IMR-90 (cell line): ENCODE measurements at regions not wholly inside any gene's neighbourhood (a gene's known extent, or its start where the extent isn't known, plus 50 kb on each side); places are given as distances from the start of the nearest gene placed in this dataset.
A peak's percentile ranks its signal among the peaks of the same experiment; 100 is the strongest.

Experiments used
- ATAC-seq: fragments of 200-7000 bp; cut with Tn5 transposase; 2 replicates; pipeline ENCODE4 v1.9.1; 2020; ENCODE audit warnings: low read depth, mild to moderate bottlenecking, moderate library complexity
- BruUV-seq: library from RNA; stranded (reverse); fragments of 400-500 nt; replicated peaks from 2 replicates; lab custom pipeline; 2021; lab: Mats Ljungman, UMichigan
- CTCF ChIA-PET: fragments of 300-600 bp; formaldehyde crosslinking; extraction: SDS; loops from one replicate; lab custom pipeline; 2021; ENCODE audit warnings: antibody characterized with exemption; lab: Yijun Ruan, JAX
- POLR2A ChIA-PET: fragments of 300-600 bp; sonication (Branson Sonifier 250); formaldehyde crosslinking; loops from one replicate; lab custom pipeline; 2022; ENCODE audit warnings: antibody characterized with exemption; ENCODE audit not compliant: unreplicated experiment; lab: Charles Lee
- DNase-seq: peaks from one replicate; pipeline ENCODE4 v3.0.0; 2013
- H2AFZ ChIP-seq: replicated peaks from 2 replicates; pipeline ENCODE3; 2013; ENCODE audit warnings: low read length, mild to moderate bottlenecking; ENCODE audit not compliant: poor library complexity
- H2AK5ac ChIP-seq: 2 replicates; pipeline ENCODE4 v1.6.1; 2013; ENCODE audit warnings: low read depth, low read length, inconsistent platforms
- H2AK9ac ChIP-seq: replicated peaks from 2 replicates; pipeline ENCODE3; 2013; ENCODE audit warnings: mild to moderate bottlenecking, low read depth, low read length, moderate library complexity; ENCODE audit not compliant: poor library complexity
- H2BK120ac ChIP-seq: 2 replicates; pipeline ENCODE4 v1.6.1; 2013; ENCODE audit warnings: low read depth, low read length, inconsistent platforms
- H2BK15ac ChIP-seq: 3 replicates; pipeline ENCODE4 v1.6.1; 2013; ENCODE audit warnings: low read depth, low read length, inconsistent platforms
- H2BK20ac ChIP-seq: 2 replicates; pipeline ENCODE4 v1.6.1; 2013; ENCODE audit warnings: low read depth, mild to moderate bottlenecking, inconsistent platforms, low read length, moderate library complexity
- H2BK5ac ChIP-seq: 2 replicates; pipeline ENCODE4 v1.6.1; 2013; ENCODE audit warnings: mild to moderate bottlenecking, low read depth, low read length, inconsistent platforms; ENCODE audit not compliant: poor library complexity, severe bottlenecking
- H3K14ac ChIP-seq: replicated peaks from 2 replicates; pipeline ENCODE4 v1.6.1; 2013; ENCODE audit warnings: low read depth, low read length, inconsistent platforms
- H3K18ac ChIP-seq: 2 replicates; pipeline ENCODE4 v1.6.1; 2013; ENCODE audit warnings: low read depth, low read length, control low read depth
- H3K23ac ChIP-seq: 2 replicates; pipeline ENCODE4 v1.6.1; 2013; ENCODE audit warnings: low read depth, low read length, inconsistent platforms
- H3K27ac ChIP-seq: 2 replicates; pipeline ENCODE4 v1.5.1; 2013; ENCODE audit warnings: mild to moderate bottlenecking, control low read depth, low read length; ENCODE audit not compliant: insufficient read depth
- H3K27me3 ChIP-seq: 2 replicates; pipeline ENCODE4 v1.6.1; 2013; ENCODE audit warnings: low read length; ENCODE audit not compliant: control insufficient read depth, insufficient read depth
- H3K36me3 ChIP-seq: 2 replicates; pipeline ENCODE4 v1.6.1; 2013; ENCODE audit warnings: low read length, mixed read lengths; ENCODE audit not compliant: control insufficient read depth, insufficient read depth
- H3K4ac ChIP-seq: 2 replicates; pipeline ENCODE4 v1.6.1; 2013; ENCODE audit warnings: low read depth, low read length, inconsistent platforms
- H3K4me1 ChIP-seq: 2 replicates; pipeline ENCODE4 v1.6.1; 2013; ENCODE audit warnings: low read length, mixed read lengths; ENCODE audit not compliant: control insufficient read depth, insufficient read depth
- H3K4me2 ChIP-seq: 2 replicates; pipeline ENCODE4 v1.6.1; 2013; ENCODE audit warnings: low read depth, mild to moderate bottlenecking, control low read depth, low read length, moderate library complexity
- H3K4me3 ChIP-seq: 2 replicates; pipeline ENCODE4 v1.5.1; 2013; ENCODE audit warnings: low read depth, mild to moderate bottlenecking, control low read depth, low read length, moderate library complexity; ENCODE audit not compliant: insufficient read depth
- H3K56ac ChIP-seq: 2 replicates; pipeline ENCODE4 v1.6.1; 2013; ENCODE audit warnings: low read length, inconsistent platforms; ENCODE audit not compliant: insufficient read depth; ENCODE audit errors: extremely low read depth
- H3K79me1 ChIP-seq, 2 experiments: 2 replicates each; pipeline ENCODE4 v1.6.1; 2013; ENCODE audit warnings: low read length in 2 of 2, inconsistent platforms in 1 of 2, low read depth in 1 of 2
- H3K9ac ChIP-seq: 2 replicates; pipeline ENCODE4 v1.6.1; 2013; ENCODE audit warnings: low read depth, low read length, control low read depth
- H3K9me1 ChIP-seq: 2 replicates; pipeline ENCODE4 v1.6.1; 2013; ENCODE audit warnings: low read length, inconsistent platforms; ENCODE audit not compliant: insufficient read depth
- H3K9me3 ChIP-seq: 2 replicates; pipeline ENCODE4 v1.6.1; 2013; ENCODE audit warnings: low read length; ENCODE audit not compliant: control insufficient read depth, insufficient read depth
- H4K20me1 ChIP-seq: 2 replicates; pipeline ENCODE4 v1.6.1; 2013; ENCODE audit warnings: low read length, inconsistent platforms; ENCODE audit not compliant: insufficient read depth
- H4K5ac ChIP-seq: 2 replicates; pipeline ENCODE4 v1.6.1; 2013; ENCODE audit warnings: mild to moderate bottlenecking, low read depth, low read length, control low read depth
- H4K8ac ChIP-seq, 2 experiments: 2 replicates each; pipeline ENCODE4 v1.6.1; 2013; ENCODE audit warnings: low read depth in 2 of 2, low read length in 2 of 2, control low read depth in 1 of 2, inconsistent platforms in 1 of 2
- H4K91ac ChIP-seq: 2 replicates; pipeline ENCODE4 v1.6.1; 2013; ENCODE audit warnings: low read depth, low read length, inconsistent platforms; ENCODE audit not compliant: insufficient read depth
- BHLHE40 ChIP-seq: fragments of 150-350 bp; IDR thresholded peaks from 2 replicates; pipeline ENCODE4 v1.6.1; 2016; ENCODE audit warnings: mild to moderate bottlenecking, low read depth, low read length
- CEBPB ChIP-seq: IDR thresholded peaks from 2 replicates; pipeline ENCODE4 v1.6.1; 2012; ENCODE audit warnings: low read depth, low read length, improper control_type of control experiment
- CHD1 ChIP-seq: IDR thresholded peaks from 2 replicates; pipeline ENCODE4 v1.6.1; 2012; ENCODE audit warnings: low read depth, low read length, improper control_type of control experiment
- CTCF ChIP-seq: conservative IDR thresholded peaks from 2 replicates; pipeline ENCODE4 v1.5.1; 2012; ENCODE audit warnings: mild to moderate bottlenecking, low read depth, low read length, improper control_type of control experiment
- ELK1 ChIP-seq: fragments of 150-350 bp; IDR thresholded peaks from 2 replicates; pipeline ENCODE4 v1.6.1; 2016; ENCODE audit warnings: low read depth, mild to moderate bottlenecking, low read length, moderate library complexity, borderline replicate concordance
- FOS ChIP-seq: fragments of 150-350 bp; IDR thresholded peaks from 2 replicates; pipeline ENCODE4 v1.6.1; 2016; ENCODE audit warnings: low read depth, low read length
- MAFK ChIP-seq: IDR thresholded peaks from 2 replicates; pipeline ENCODE4 v1.6.1; 2012; ENCODE audit warnings: low read depth, low read length, improper control_type of control experiment
- MAZ ChIP-seq: IDR thresholded peaks from 2 replicates; pipeline ENCODE4 v1.6.1; 2012; ENCODE audit warnings: low read depth, mild to moderate bottlenecking, low read length, improper control_type of control experiment, moderate library complexity, borderline replicate concordance
- MXI1 ChIP-seq: IDR thresholded peaks from 2 replicates; pipeline ENCODE4 v1.6.1; 2012; ENCODE audit warnings: low read depth, mild to moderate bottlenecking, low read length, moderate library complexity, borderline replicate concordance
- NFE2L2 ChIP-seq: fragments of 150-350 bp; IDR thresholded peaks from 2 replicates; pipeline ENCODE4 v1.6.1; 2016; ENCODE audit warnings: low read depth, mild to moderate bottlenecking, low read length
- POLR2A ChIP-seq: IDR thresholded peaks from 2 replicates; pipeline ENCODE4 v1.6.1; 2012; ENCODE audit warnings: mild to moderate bottlenecking, low read depth, low read length
- RAD21 ChIP-seq: IDR thresholded peaks from 2 replicates; pipeline ENCODE4 v1.6.1; 2012; ENCODE audit warnings: low read length, improper control_type of control experiment
- RCOR1 ChIP-seq: IDR thresholded peaks from 2 replicates; pipeline ENCODE4 v1.6.1; 2012; ENCODE audit warnings: mild to moderate bottlenecking, low read length, improper control_type of control experiment; ENCODE audit not compliant: insufficient replicate concordance
- RFX5 ChIP-seq: IDR thresholded peaks from 2 replicates; pipeline ENCODE4 v1.8.0; 2012; ENCODE audit warnings: low read depth, mild to moderate bottlenecking, low read length, moderate library complexity
- SMC3 ChIP-seq: fragments of 150-350 bp; IDR thresholded peaks from 2 replicates; pipeline ENCODE4 v1.6.1; 2016; ENCODE audit warnings: low read depth, mild to moderate bottlenecking, antibody characterized with exemption, low read length, moderate library complexity
- USF2 ChIP-seq: fragments of 150-350 bp; IDR thresholded peaks from 2 replicates; pipeline ENCODE4 v1.6.1; 2017; ENCODE audit warnings: mild to moderate bottlenecking, antibody characterized with exemption, low read length, low read depth
- dilution Hi-C: fragments of 300-500 bp; cut with HindIII; formaldehyde crosslinking; loops from one replicate; pipeline ENCODE4 v1.14.3; 2018; ENCODE audit warnings: low sequenced_read_pairs; ENCODE audit not compliant: unreplicated experiment
- in situ Hi-C: fragments of 300-500 bp; cut with MboI; formaldehyde crosslinking; loops from 3 replicates; pipeline ENCODE4 v1.14.3; 2019; ENCODE audit warnings: low sequenced_read_pairs, inconsistent platforms, mixed read lengths
- intact Hi-C: fragments of 100-400 bp; cut with micrococcal nuclease; formaldehyde crosslinking; loops from 2 replicates; pipeline ENCODE4 v1.10.0; 2022

GRCh38 chr12:105670672-105671071 is 340.2 kb downstream of the C12orf75 start:
- no TSS peak for BruUV-seq

More at GRCh38 chr12:105670672-105671071, 340.2 kb downstream of the C12orf75 start:
- TF ChIP-seq SMC3 (no peak), CTCF (no peak), MAFK (no peak), CHD1 (no peak), RFX5 (no peak), FOS (no peak), RCOR1 (no peak), USF2 (no peak), POLR2A (no peak), ELK1 (no peak), NFE2L2 (no peak), MAZ (no peak), RAD21 (no peak), BHLHE40 (no peak), MXI1 (no peak), CEBPB (no peak)
- no peak overlapping the region for H2AK9ac ChIP-seq
- H3K4me1 ChIP-seq = peaks cover 19% of the 10 kb centered on the region
- no peaks in the 10 kb centered on the region for H3K9me3 ChIP-seq
- DNase-seq (no peak), ATAC-seq (no peak)
- H3K9ac ChIP-seq = no peak overlapping the region
- no peak overlapping the region for H2AK5ac ChIP-seq
- peak overlapping the region; percentile 38; the same call in 1 of the 2 replicates for H2BK120ac ChIP-seq
- intact Hi-C loops = no loop called here
- peaks cover 4% of the 10 kb centered on the region; the same call in 1 of the 2 replicates for H3K9me1 ChIP-seq
- no peaks in the 10 kb centered on the region for H4K20me1 ChIP-seq
- no peak overlapping the region for H3K4me2 ChIP-seq
- no peaks in the 10 kb centered on the region for H3K79me1 ChIP-seq
- H2AFZ ChIP-seq = no peak overlapping the region
- H3K18ac ChIP-seq = no peak overlapping the region
- H4K8ac ChIP-seq = no peak overlapping the region
- no peak overlapping the region for H3K23ac ChIP-seq
- no peak overlapping the region; the same call in 1 of the 2 replicates for H4K5ac ChIP-seq
- H3K14ac ChIP-seq = no peak overlapping the region
- H3K4ac ChIP-seq = no peak overlapping the region
- no peak overlapping the region; the same call in 1 of the 2 replicates for H2BK20ac ChIP-seq
- H3K56ac ChIP-seq = no peak overlapping the region
- in situ Hi-C loops = no loop called here
- POLR2A ChIA-PET = no interaction called here
- CTCF ChIA-PET = no interaction called here
- dilution Hi-C loops = no loop called here
- H4K91ac ChIP-seq = no peak overlapping the region
- H3K4me3 ChIP-seq = no peak overlapping the region
- H2BK5ac ChIP-seq = no peak overlapping the region
- no peaks in the 10 kb centered on the region for H3K36me3 ChIP-seq
- no peaks in the 10 kb centered on the region for H3K27me3 ChIP-seq
- no peak overlapping the region for H2BK15ac ChIP-seq
- H3K27ac ChIP-seq = no peak overlapping the region
